ENCODE measurements at regions not wholly inside any gene's neighbourhood (a gene's known extent, or its start where the extent isn't known, plus 50 kb on each side); places are given as distances from the start of the nearest gene placed in this dataset.

GRCh38 chr13:50574731-50575130, 268.8 kb downstream of the DLEU7 start:
- no peak overlapping the region for H3K4me2 ChIP-seq (ENCODE audit: low read depth, low read length, poor library complexity, severe bottlenecking)
- H3K4me3 ChIP-seq (ENCODE audit: insufficient read depth, low read length, poor library complexity, severe bottlenecking): no peak overlapping the region
- no peaks in the 10 kb centered on the region for H3F3A ChIP-seq (ENCODE audit: insufficient read depth)
- no peak overlapping the region for H3K27ac ChIP-seq (ENCODE audit: low read depth, low read length)
- no peaks in the 10 kb centered on the region for H3K9me2 ChIP-seq (replicated peaks; ENCODE audit: insufficient read depth, low read length)
- no peaks in the 10 kb centered on the region for H3K79me2 ChIP-seq (ENCODE audit: insufficient read depth, low read length)
- H3K36me3 ChIP-seq (ENCODE audit: low read length): no peaks in the 10 kb centered on the region
- no peaks in the 10 kb centered on the region for H3K9me3 ChIP-seq (ENCODE audit: insufficient read depth, low read length)
- no peaks in the 10 kb centered on the region for H3K27me3 ChIP-seq (ENCODE audit: low read length)
- H3K9ac ChIP-seq (ENCODE audit: low read length): no peak overlapping the region
- TF ChIP-seq CTCF (IDR thresholded peaks at IDR 0.05; ENCODE audit: insufficient read depth, low read length, poor library complexity, severe bottlenecking) (no peak), EZH2phosphoT487 (conservative IDR thresholded peaks at IDR 0.05; ENCODE audit: low read length) (no peak)
- H4K20me1 ChIP-seq (ENCODE audit: low read depth, low read length): no peaks in the 10 kb centered on the region
- no peak overlapping the region for H2AFZ ChIP-seq (ENCODE audit: low read depth, low read length, severe bottlenecking)

- H3K79me2 ChIP-seq (ENCODE audit: insufficient read depth, low read length): no peaks in the 10 kb centered on the region
- no peak overlapping the region for H2AFZ ChIP-seq (ENCODE audit: low read depth, low read length, severe bottlenecking)
- no peaks in the 10 kb centered on the region for H3K27me3 ChIP-seq (ENCODE audit: low read length)
- H3K9me2 ChIP-seq (replicated peaks; ENCODE audit: insufficient read depth, low read length): no peaks in the 10 kb centered on the region
- no peaks in the 10 kb centered on the region for H4K20me1 ChIP-seq (ENCODE audit: low read depth, low read length)
- no peak overlapping the region for H3K27ac ChIP-seq (ENCODE audit: low read depth, low read length)
- H3F3A ChIP-seq (ENCODE audit: insufficient read depth): no peaks in the 10 kb centered on the region
- no peaks in the 10 kb centered on the region for H3K36me3 ChIP-seq (ENCODE audit: low read length)
- TF ChIP-seq EZH2phosphoT487 (conservative IDR thresholded peaks at IDR 0.05; ENCODE audit: low read length) (no peak), CTCF (IDR thresholded peaks at IDR 0.05; ENCODE audit: insufficient read depth, low read length, poor library complexity, severe bottlenecking) (no peak)
- no peak overlapping the region for H3K4me2 ChIP-seq (ENCODE audit: low read depth, low read length, poor library complexity, severe bottlenecking)
- H3K4me3 ChIP-seq (ENCODE audit: insufficient read depth, low read length, poor library complexity, severe bottlenecking): no peak overlapping the region
- H3K9me3 ChIP-seq (ENCODE audit: insufficient read depth, low read length): no peaks in the 10 kb centered on the region
- no peak overlapping the region for H3K9ac ChIP-seq (ENCODE audit: low read length)
Observed at GRCh38 chr13:50575138-50575537, 268.4 kb downstream of the DLEU7 start.

DNA sequence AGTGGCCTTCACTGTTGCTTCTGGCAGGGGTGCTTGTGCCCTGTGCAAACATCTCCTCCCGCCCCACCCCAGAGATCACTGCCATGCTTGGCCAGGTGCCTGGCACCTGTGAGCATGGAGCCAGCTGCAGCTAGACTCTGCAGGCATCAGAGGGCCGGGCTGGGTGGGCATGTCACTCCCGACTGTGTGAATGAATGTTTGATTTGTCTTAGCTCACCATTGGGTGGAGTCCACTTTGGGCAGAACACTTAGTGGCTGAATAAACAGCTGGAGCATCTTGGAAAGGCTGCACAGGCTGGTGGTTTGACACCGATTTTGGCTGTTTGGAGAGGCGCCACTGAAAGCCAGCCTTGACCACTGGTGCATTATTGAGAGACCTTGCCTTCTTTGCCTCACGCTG, 267.3 kb downstream of the DLEU7 start:
- Histone ChIP-seq H3K27ac (ENCODE audit: low read depth, low read length) (no peak overlapping the region), H3F3A (ENCODE audit: insufficient read depth) (no peaks in the 10 kb centered on the region), H3K79me2 (ENCODE audit: insufficient read depth, low read length) (no peaks in the 10 kb centered on the region), H3K9me3 (ENCODE audit: insufficient read depth, low read length) (no peaks in the 10 kb centered on the region), H3K4me3 (ENCODE audit: insufficient read depth, low read length, poor library complexity, severe bottlenecking) (no peak overlapping the region), H3K4me2 (ENCODE audit: low read depth, low read length, poor library complexity, severe bottlenecking) (no peak overlapping the region), H4K20me1 (ENCODE audit: low read depth, low read length) (no peaks in the 10 kb centered on the region), H3K9ac (ENCODE audit: low read length) (no peak overlapping the region), H2AFZ (ENCODE audit: low read depth, low read length, severe bottlenecking) (no peak overlapping the region), H3K36me3 (ENCODE audit: low read length) (no peaks in the 10 kb centered on the region), H3K27me3 (ENCODE audit: low read length) (no peaks in the 10 kb centered on the region), H3K9me2 (replicated peaks; ENCODE audit: insufficient read depth, low read length) (no peaks in the 10 kb centered on the region)
- TF ChIP-seq EZH2phosphoT487 (conservative IDR thresholded peaks at IDR 0.05; ENCODE audit: low read length) (no peak), CTCF (IDR thresholded peaks at IDR 0.05; ENCODE audit: insufficient read depth, low read length, poor library complexity, severe bottlenecking) (no peak)

DNA sequence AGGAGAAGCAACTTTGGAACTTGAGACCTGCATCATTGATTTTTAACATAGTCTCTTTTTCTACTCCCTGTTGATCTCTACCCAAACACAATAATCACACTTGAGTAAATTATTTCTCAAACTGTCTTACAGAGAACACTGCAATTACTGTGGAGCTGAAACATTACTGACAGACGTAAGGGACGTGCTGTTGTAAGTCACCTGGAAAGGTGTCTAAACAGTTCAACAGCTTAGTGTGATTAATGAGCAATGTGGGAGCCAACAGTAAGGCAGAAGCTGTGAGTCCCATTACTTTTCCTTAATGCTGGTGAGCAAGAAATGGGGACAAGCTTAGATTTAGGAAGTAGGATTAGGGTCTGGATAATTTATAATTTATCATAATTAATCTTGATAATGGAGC, 265.7 kb downstream of the DLEU7 start:
- Histone ChIP-seq H2AFZ (ENCODE audit: low read depth, low read length, severe bottlenecking) (no peak overlapping the region), H3K9me3 (ENCODE audit: insufficient read depth, low read length) (no peaks in the 10 kb centered on the region), H3K4me2 (ENCODE audit: low read depth, low read length, poor library complexity, severe bottlenecking) (no peak overlapping the region), H3F3A (ENCODE audit: insufficient read depth) (no peaks in the 10 kb centered on the region), H3K36me3 (ENCODE audit: low read length) (no peaks in the 10 kb centered on the region), H4K20me1 (ENCODE audit: low read depth, low read length) (no peaks in the 10 kb centered on the region), H3K27ac (ENCODE audit: low read depth, low read length) (no peak overlapping the region), H3K27me3 (ENCODE audit: low read length) (no peaks in the 10 kb centered on the region), H3K4me3 (ENCODE audit: insufficient read depth, low read length, poor library complexity, severe bottlenecking) (no peak overlapping the region), H3K79me2 (ENCODE audit: insufficient read depth, low read length) (no peaks in the 10 kb centered on the region), H3K9ac (ENCODE audit: low read length) (no peak overlapping the region), H3K9me2 (replicated peaks; ENCODE audit: insufficient read depth, low read length) (no peaks in the 10 kb centered on the region)
- TF ChIP-seq EZH2phosphoT487 (conservative IDR thresholded peaks at IDR 0.05; ENCODE audit: low read length) (no peak), CTCF (IDR thresholded peaks at IDR 0.05; ENCODE audit: insufficient read depth, low read length, poor library complexity, severe bottlenecking) (no peak)

Measured in SU-DHL-6 (cell line).